ENCODE measurements at regions not wholly inside any gene's neighbourhood (a gene's known extent, or its start where the extent isn't known, plus 50 kb on each side); places are given as distances from the start of the nearest gene placed in this dataset.

- Histone ChIP-seq H3K9me3 (no peaks in the 10 kb centered on the region), H3K27me3 (peaks cover 17% of the 10 kb centered on the region), H3K4me1 (peaks cover 0 to 34% (median 29%) of the 10 kb centered on the region in 4 donors), H3K27ac (no peak overlapping the region), H3K4me3 (no peak overlapping the region), H3K36me3 (no peaks in the 10 kb centered on the region)
- 77 to 92% methylated on average over 6 to 11 of the region's 11 CpGs for WGBS, 2 donors (ENCODE audit: low coverage in 1 of 2)
- in situ Hi-C loops (cut with MboI; ENCODE audit: low pct_ligation_motif_present in 1 of 4, low pct_unique_long_range_greater_than_20kb in 1 of 4, low sequenced_read_pairs in 3 of 4) = no loop called here
- DNase-seq = no peak
- TF ChIP-seq POLR2A (IDR thresholded peaks at IDR 0.05) (no peak), POLR2AphosphoS5 (IDR thresholded peaks at IDR 0.05) (no peak), EP300 (IDR thresholded peaks at IDR 0.05; ENCODE audit: low read depth) (no peak), CTCF (IDR thresholded peaks at IDR 0.05) (no peak)
- intact Hi-C loops (cut with DNase I; ENCODE audit: low total_unique reads) = no loop called here
Observed at GRCh38 chr1:9179463-9180110, 50.7 kb upstream of the GPR157 start.

DNA sequence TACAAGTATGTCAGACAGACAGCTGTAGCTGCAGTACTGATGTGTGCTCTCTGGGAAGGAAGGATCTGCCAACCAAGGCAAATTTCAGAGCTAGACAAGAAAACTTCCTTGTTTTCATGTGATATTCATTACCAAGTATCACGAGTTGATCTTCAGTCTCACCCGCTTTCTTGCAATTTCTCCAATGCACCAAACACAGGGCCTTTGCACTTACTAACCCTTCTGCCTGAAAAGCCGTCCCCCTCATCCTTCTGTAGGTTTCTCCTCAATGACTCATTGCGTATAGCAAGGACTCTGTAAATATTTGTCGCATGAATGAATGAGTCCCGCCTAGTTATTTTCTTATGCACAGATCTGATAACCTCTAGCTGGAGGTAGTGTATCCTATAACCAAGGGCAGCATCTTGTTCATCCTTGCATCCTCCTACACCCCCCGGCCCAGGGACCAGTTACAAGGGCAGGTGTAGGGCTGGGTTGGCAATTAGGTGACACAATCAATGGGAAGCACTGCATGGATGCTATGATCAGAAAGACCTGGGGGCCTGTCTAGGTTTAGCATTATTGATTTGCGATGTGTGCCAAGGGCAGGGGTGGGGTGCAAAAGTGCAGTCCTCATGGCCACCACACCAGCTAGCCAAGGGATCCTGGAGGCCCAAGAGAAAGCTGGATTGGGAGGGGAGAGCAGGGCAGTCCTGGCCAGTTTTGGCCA lies 51.4 kb upstream of the GPR157 start:
- in situ Hi-C loops (cut with MboI; ENCODE audit: low pct_ligation_motif_present in 1 of 4, low pct_unique_long_range_greater_than_20kb in 1 of 4, low sequenced_read_pairs in 3 of 4) = no loop called here
- H3K9me3 ChIP-seq = no peaks in the 10 kb centered on the region
- H3K36me3 ChIP-seq = no peaks in the 10 kb centered on the region
- no peak overlapping the region for H3K4me3 ChIP-seq
- H3K27ac ChIP-seq = peak overlapping the region in 3 of 4 donors; percentile 57 to 63 (median 61)
- H3K27me3 ChIP-seq = peaks cover 17% of the 10 kb centered on the region
- WGBS, 2 donors (ENCODE audit: low coverage in 1 of 2) = 82 to 87% methylated on average over 6 to 8 of the region's 8 CpGs
- DNase-seq = no peak
- TF ChIP-seq POLR2AphosphoS5 (IDR thresholded peaks at IDR 0.05) (no peak), POLR2A (IDR thresholded peaks at IDR 0.05) (no peak)
- H3K4me1 ChIP-seq = peaks cover 0 to 34% (median 29%) of the 10 kb centered on the region in 4 donors
- intact Hi-C loops (cut with DNase I; ENCODE audit: low total_unique reads) = no loop called here

DNA sequence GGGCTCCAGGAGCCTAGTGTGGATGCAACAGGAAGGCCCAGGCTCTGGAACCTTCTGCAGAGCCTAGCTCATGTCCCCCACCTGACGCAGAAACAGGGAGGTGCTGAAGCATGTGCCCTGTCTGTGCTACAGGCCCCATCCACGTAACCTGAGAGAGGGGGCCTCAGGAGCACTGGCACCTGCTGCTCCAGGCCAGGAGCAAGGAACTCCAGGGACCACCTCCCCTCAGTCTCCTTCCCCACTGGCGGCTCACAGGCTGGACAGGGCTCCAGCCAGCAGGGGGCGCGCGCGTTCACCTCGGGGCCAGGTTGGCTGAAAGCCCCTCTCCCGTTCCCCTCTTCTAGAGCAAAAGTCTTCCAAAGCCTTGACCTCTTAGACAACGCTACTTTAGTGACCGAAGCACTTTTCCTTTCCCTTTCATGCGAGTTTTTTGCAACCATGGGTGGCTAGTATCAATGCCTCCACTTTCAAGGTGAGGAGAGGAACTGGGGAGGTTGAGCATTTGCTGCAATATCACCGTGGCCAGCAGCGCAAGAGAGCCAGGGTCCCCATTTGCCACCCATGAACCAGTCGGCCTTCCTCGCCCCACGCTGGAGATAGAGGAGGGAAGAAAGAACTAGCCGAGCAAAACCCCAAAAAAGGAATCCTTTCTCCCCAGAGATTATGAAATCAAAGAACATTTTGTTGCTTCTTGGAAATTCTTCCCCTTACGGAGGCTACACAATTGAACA lies 52.4 kb upstream of the GPR157 start:
- intact Hi-C loops (cut with DNase I; ENCODE audit: low total_unique reads) = no loop called here
- DNase-seq = peak; percentile 80
- H3K9me3 ChIP-seq = no peaks in the 10 kb centered on the region

More for the DNA sequence above, 52.4 kb upstream of the GPR157 start:
- Histone ChIP-seq H3K27me3 (peaks cover 17% of the 10 kb centered on the region), H3K4me1 (peaks cover 0 to 34% (median 29%) of the 10 kb centered on the region in 4 donors), H3K36me3 (no peaks in the 10 kb centered on the region), H3K4me3 (peak overlapping the region; percentile 61 to 79 (median 70)), H3K27ac (peak overlapping the region; percentile 57 to 67 (median 62))
- in situ Hi-C loops (cut with MboI; ENCODE audit: low pct_ligation_motif_present in 1 of 4, low pct_unique_long_range_greater_than_20kb in 1 of 4, low sequenced_read_pairs in 3 of 4) = no loop called here
- TF ChIP-seq POLR2AphosphoS5 (IDR thresholded peaks at IDR 0.05) (no peak), CTCF (IDR thresholded peaks at IDR 0.05) (peak; percentile 88 to 97 (median 97))
- WGBS, 2 donors (ENCODE audit: low coverage in 1 of 2) = 2 to 6% methylated on average over 15 to 17 of the region's 19 CpGs

All from transverse colon (tissue), 4 donors.